ENCODE measurements at regions not wholly inside any gene's neighbourhood (a gene's known extent, or its start where the extent isn't known, plus 50 kb on each side); places are given as distances from the start of the nearest gene placed in this dataset.
"Not testable (repeated sequence)": the region's sequence is repeated elsewhere in the genome, so short reads cannot be mapped to it uniquely, and the experiment has no call there.

GRCh38 chr9:2267181-2267745, 252.1 kb downstream of the SMARCA2 start:
- H3K9ac ChIP-seq (ENCODE audit: low read depth, low read length): no peak overlapping the region

DNA sequence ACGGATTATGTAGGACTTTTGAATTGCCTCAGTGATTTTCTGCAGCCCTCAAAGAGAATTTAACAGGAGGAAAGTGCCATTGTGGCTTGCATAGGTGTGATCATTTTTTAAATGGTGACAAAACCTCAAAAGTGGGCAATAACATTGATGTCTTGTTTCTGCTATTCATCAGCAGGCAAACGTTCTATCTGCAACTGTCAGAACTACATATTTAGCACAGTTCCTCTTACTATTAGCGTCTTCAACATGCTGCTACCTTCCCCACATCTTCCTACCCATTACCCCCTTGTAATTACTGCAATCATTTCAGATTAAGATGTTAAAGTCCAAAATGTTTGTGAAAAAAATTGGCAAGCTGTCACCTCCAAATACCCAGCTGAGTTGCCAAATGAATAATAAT, 254.6 kb downstream of the SMARCA2 start:
- peaks cover 30% of the 10 kb centered on the region for H3K4me1 ChIP-seq (ENCODE audit: insufficient read depth, low read length)
- no peaks in the 10 kb centered on the region; the same call in 1 of the 2 replicates for H3K9me3 ChIP-seq (ENCODE audit: control insufficient read depth, insufficient read depth, low read length)
- H3K36me3 ChIP-seq (ENCODE audit: insufficient read depth, low read length): peaks cover under 1% of the 10 kb centered on the region
- no peak overlapping the region for H3K9ac ChIP-seq (ENCODE audit: low read depth, low read length)

More at GRCh38 chr9:2267181-2267745, 252.1 kb downstream of the SMARCA2 start:
- peaks cover 4% of the 10 kb centered on the region for H3K36me3 ChIP-seq (ENCODE audit: insufficient read depth, low read length)
- 0 out of 2 replicates have a peak, but pooled peaks cover 10% of the 10 kb centered on the region for H3K4me1 ChIP-seq (ENCODE audit: insufficient read depth, low read length)
- peaks cover 4% of the 10 kb centered on the region; the same call in 1 of the 2 replicates for H3K9me3 ChIP-seq (ENCODE audit: control insufficient read depth, insufficient read depth, low read length)

DNA sequence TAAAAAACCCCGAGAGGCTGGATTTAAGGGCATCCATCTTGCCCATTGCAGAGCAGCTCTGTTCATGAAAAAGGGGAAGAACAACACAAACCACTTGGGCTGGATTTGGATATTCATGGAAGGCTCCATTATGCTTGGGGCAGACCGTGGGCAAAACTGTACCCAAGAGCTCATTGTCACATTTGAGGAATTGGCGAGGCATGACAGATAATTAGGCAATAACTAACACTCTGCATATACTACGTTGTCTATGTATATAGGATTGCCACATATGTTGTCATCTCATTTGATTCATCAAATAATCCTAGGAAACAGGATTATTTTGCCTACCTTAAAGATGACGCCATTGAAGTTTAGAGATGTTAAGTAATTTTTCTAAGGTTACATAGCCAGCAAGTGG, 255.4 kb downstream of the SMARCA2 start:
- no peaks in the 10 kb centered on the region; the same call in 1 of the 2 replicates for H3K9me3 ChIP-seq (ENCODE audit: control insufficient read depth, insufficient read depth, low read length)
- no peak overlapping the region for H3K9ac ChIP-seq (ENCODE audit: low read depth, low read length)
- no peaks in the 10 kb centered on the region; the same call in 1 of the 2 replicates for H3K36me3 ChIP-seq (ENCODE audit: insufficient read depth, low read length)
- peaks cover 36% of the 10 kb centered on the region for H3K4me1 ChIP-seq (ENCODE audit: insufficient read depth, low read length)

DNA sequence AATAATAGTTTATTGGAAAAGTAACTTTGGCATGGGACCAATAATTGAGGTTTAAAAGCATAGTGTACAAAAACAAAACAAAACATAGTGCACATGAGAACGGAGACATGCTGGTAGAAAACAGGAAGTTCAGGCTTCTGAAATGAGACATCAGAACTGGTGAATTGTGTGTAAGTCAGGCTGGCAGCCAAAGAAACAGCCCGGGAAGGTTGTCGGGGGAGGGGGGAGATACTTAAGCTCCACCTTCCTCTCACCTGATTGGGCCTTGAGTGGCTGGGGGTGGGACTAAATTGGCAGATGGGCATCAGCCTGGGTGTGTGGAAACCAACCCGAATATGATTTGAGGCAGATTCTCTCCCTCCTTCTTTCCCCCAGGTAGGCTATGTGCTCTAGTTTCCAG, 256.3 kb downstream of the SMARCA2 start:
- Histone ChIP-seq H3K9ac (ENCODE audit: low read depth, low read length) (no peak overlapping the region), H3K4me1 (ENCODE audit: insufficient read depth, low read length) (peaks cover 36% of the 10 kb centered on the region), H3K9me3 (ENCODE audit: control insufficient read depth, insufficient read depth, low read length) (no peaks in the 10 kb centered on the region), H3K36me3 (ENCODE audit: insufficient read depth, low read length) (no peaks in the 10 kb centered on the region; the same call in 1 of the 2 replicates)

GRCh38 chr9:2274762-2275161, 259.6 kb downstream of the SMARCA2 start:
- peak overlapping the region; percentile 99 for H3K9ac ChIP-seq (ENCODE audit: low read depth, low read length)
- no peaks in the 10 kb centered on the region for H3K36me3 ChIP-seq (ENCODE audit: insufficient read depth, low read length)
- H3K4me1 ChIP-seq (ENCODE audit: insufficient read depth, low read length): peaks cover 36% of the 10 kb centered on the region
- H3K9me3 ChIP-seq (ENCODE audit: control insufficient read depth, insufficient read depth, low read length): no peaks in the 10 kb centered on the region

DNA sequence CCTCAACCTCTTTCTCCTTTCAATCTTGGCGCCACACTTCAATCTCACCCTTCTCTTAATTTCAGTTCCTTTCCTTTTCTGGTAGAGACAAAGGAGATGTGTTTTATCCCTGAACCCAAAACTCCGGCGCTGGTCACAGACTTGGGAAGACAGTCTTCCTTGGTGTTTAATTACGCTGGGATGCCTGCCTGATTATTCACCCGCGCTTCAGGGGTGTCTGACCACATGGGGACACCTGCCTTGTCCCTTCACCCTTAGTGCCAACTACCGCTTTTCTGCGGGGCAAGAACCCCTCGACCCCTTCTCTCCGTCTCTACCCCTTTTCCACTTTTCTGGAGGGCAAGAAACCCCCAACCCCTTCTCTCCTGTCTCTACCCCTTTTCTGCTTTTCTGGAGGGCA, 261.1 kb downstream of the SMARCA2 start:
- H3K36me3 ChIP-seq (ENCODE audit: insufficient read depth, low read length): no peaks in the 10 kb centered on the region
- H3K9me3 ChIP-seq (ENCODE audit: control insufficient read depth, insufficient read depth, low read length): no peaks in the 10 kb centered on the region
- peaks cover 30% of the 10 kb centered on the region for H3K4me1 ChIP-seq (ENCODE audit: insufficient read depth, low read length)
- peak overlapping the region; percentile 99 for H3K9ac ChIP-seq (ENCODE audit: low read depth, low read length)

DNA sequence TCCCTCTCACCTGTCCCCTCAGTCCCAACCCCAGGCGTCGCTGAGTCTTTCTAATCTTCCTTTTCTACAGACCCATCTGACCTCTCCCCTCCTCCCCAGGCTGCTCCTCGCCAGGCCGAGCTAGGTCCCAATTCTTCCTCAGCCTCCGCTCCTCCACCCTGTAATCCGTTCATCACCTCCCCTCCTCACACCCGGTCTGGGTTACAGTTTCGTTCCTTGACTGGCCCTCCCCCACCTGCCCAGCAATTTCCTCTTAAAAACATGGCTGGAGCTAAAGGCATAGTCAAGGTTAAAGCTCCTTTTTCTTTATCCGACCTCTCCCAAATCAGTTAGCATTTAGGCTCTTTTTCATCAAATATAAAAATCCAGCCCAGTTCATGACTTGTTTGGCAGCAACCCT, 262.0 kb downstream of the SMARCA2 start:
- Histone ChIP-seq H3K9ac (ENCODE audit: low read depth, low read length) (peak overlapping the region; percentile 99), H3K4me1 (ENCODE audit: insufficient read depth, low read length) (peaks cover 32% of the 10 kb centered on the region)
- H3K36me3 ChIP-seq (ENCODE audit: insufficient read depth, low read length): not testable (repeated sequence)

GRCh38 chr9:2277644-2278043, 262.5 kb downstream of the SMARCA2 start:
- H3K36me3 ChIP-seq (ENCODE audit: insufficient read depth, low read length); H3K9me3 ChIP-seq (ENCODE audit: control insufficient read depth, insufficient read depth, low read length): not testable (repeated sequence)
- H3K4me1 ChIP-seq (ENCODE audit: insufficient read depth, low read length): peaks cover 37% of the 10 kb centered on the region
- peak overlapping the region; percentile 99 for H3K9ac ChIP-seq (ENCODE audit: low read depth, low read length)

More for the DNA sequence above, 262.0 kb downstream of the SMARCA2 start:
- not testable (repeated sequence) for H3K9me3 ChIP-seq (ENCODE audit: control insufficient read depth, insufficient read depth, low read length)

GRCh38 chr9:2279138-2279537, 264.0 kb downstream of the SMARCA2 start:
- H3K4me1 ChIP-seq (ENCODE audit: insufficient read depth, low read length): peaks cover 30% of the 10 kb centered on the region
- H3K36me3 ChIP-seq (ENCODE audit: insufficient read depth, low read length): peaks cover 13% of the 10 kb centered on the region; the same call in 1 of the 2 replicates
- not testable (repeated sequence) for H3K9me3 ChIP-seq (ENCODE audit: control insufficient read depth, insufficient read depth, low read length)
- H3K9ac ChIP-seq (ENCODE audit: low read depth, low read length): peak overlapping the region; percentile 99

- Histone ChIP-seq H3K9ac (ENCODE audit: low read depth, low read length) (peak overlapping the region; percentile 25), H3K4me1 (ENCODE audit: insufficient read depth, low read length) (peaks cover 30% of the 10 kb centered on the region), H3K36me3 (ENCODE audit: insufficient read depth, low read length) (peaks cover 16% of the 10 kb centered on the region; the same call in 1 of the 2 replicates)
These were observed 266.1 kb downstream of the SMARCA2 start for GRCh38 chr9:2281031-2281802.

DNA sequence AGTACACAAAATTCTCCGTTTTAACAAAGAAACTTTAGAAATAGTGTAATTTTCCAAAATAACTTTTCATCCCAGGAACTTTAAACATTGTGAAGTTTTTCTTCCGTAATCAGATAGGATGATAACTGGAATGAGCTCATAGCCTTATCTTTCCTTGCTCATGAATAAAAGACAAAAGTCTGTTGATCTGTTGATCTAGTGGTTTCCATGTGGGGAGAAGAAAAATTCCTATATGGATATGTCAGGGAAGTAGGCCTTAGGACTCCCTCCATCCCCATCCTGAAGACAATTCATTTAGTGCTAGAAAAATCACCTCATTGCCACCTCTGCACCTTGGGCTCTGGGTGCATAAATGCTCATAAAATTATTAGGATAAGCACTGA, 266.6 kb downstream of the SMARCA2 start:
- H3K9me3 ChIP-seq (ENCODE audit: control insufficient read depth, insufficient read depth, low read length): no peaks in the 10 kb centered on the region
- peak overlapping the region; percentile 25 for H3K9ac ChIP-seq (ENCODE audit: low read depth, low read length)
- H3K4me1 ChIP-seq (ENCODE audit: insufficient read depth, low read length): peaks cover 36% of the 10 kb centered on the region
- H3K36me3 ChIP-seq (ENCODE audit: insufficient read depth, low read length): peaks cover 16% of the 10 kb centered on the region; the same call in 1 of the 2 replicates

More at GRCh38 chr9:2281031-2281802, 266.1 kb downstream of the SMARCA2 start:
- no peaks in the 10 kb centered on the region for H3K9me3 ChIP-seq (ENCODE audit: control insufficient read depth, insufficient read depth, low read length)

- Histone ChIP-seq H3K4me1 (ENCODE audit: insufficient read depth, low read length) (peaks cover 36% of the 10 kb centered on the region), H3K9ac (ENCODE audit: low read depth, low read length) (no peak overlapping the region), H3K36me3 (ENCODE audit: insufficient read depth, low read length) (peaks cover 33% of the 10 kb centered on the region), H3K9me3 (ENCODE audit: control insufficient read depth, insufficient read depth, low read length) (no peaks in the 10 kb centered on the region)
These were observed 269.6 kb downstream of the SMARCA2 start for GRCh38 chr9:2284770-2285169.

GRCh38 chr9:2285416-2286332, 270.5 kb downstream of the SMARCA2 start:
- Histone ChIP-seq H3K36me3 (ENCODE audit: insufficient read depth, low read length) (peaks cover 33% of the 10 kb centered on the region), H3K9ac (ENCODE audit: low read depth, low read length) (no peak overlapping the region), H3K9me3 (ENCODE audit: control insufficient read depth, insufficient read depth, low read length) (no peaks in the 10 kb centered on the region), H3K4me1 (ENCODE audit: insufficient read depth, low read length) (peaks cover 36% of the 10 kb centered on the region)

DNA sequence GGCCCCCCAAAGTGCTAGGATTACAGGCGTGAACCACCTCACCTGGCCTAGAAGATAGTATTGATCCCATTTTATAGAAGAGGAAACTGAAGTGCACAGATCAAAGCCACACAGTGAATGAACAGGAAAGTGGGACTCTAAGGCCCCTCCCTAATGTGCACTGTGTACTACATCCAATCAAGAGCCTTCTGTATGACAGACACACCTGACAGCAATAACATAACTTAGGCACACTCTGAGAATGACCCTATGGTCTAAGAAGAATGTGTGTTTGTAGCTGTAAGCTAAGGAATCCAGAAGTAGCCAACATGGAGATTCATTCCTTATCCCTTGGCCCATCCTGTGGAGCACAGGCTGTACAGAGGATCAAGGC, 271.2 kb downstream of the SMARCA2 start:
- H3K36me3 ChIP-seq (ENCODE audit: insufficient read depth, low read length): peaks cover 33% of the 10 kb centered on the region
- no peak overlapping the region for H3K9ac ChIP-seq (ENCODE audit: low read depth, low read length)
- peaks cover 36% of the 10 kb centered on the region for H3K4me1 ChIP-seq (ENCODE audit: insufficient read depth, low read length)
- no peaks in the 10 kb centered on the region for H3K9me3 ChIP-seq (ENCODE audit: control insufficient read depth, insufficient read depth, low read length)

Measured in ES-I3 (cell line).